HG02970 (cell line): ENCODE measurements at regions not wholly inside any gene's neighbourhood (a gene's known extent, or its start where the extent isn't known, plus 50 kb on each side); places are given as distances from the start of the nearest gene placed in this dataset.

ENCODE experiments used
- ATAC-seq: cut with Tn5 transposase; IDR thresholded peaks from one replicate; pipeline ENCODE4 v1.9.1; 2021; ENCODE audit warnings: mild to moderate bottlenecking, moderate library complexity, moderate number of reproducible peaks; ENCODE audit not compliant: unreplicated experiment, low FRiP score

DNA sequence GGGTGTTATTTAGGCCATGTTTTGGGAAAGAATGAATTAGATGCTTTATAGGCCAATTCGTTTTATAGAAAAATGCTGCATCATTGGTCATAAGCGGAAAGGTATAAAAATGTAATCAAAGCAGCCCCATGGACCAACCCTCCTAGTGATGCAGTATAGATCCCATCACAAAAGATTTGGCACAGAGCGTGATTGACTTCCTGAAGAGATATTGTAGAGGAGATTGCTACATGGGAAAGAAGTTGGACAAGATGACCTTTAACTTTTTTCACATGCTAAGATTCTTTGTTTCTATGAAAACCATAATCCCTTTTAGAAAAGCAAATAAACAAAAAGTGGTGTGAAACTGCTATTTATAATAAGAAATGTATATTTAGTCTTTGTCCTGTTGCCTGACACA, 136.5 kb upstream of the FNDC3A start:
- no peak for ATAC-seq

DNA sequence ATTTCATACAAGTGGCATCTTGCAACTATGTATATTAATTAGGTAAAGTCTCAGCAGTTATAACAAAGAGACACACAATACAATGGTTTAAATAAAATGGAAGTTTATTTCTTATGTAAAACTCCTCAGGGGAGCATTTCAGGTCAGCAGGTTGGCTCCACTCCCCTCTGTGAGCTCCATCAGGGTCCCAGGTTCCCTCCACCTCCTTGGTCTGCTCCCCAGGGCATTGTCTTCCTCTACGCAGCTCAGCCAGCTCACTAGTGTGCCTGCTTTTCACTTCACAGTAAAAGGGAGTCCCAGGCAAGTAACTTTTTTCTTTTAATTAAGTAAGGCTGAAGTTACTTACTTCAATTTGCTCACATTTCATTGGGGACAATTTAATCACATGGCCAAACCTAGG, 135.3 kb upstream of the FNDC3A start:
- no peak for ATAC-seq

GRCh38 chr13:48842316-48842715, 133.4 kb upstream of the FNDC3A start:
- no peak for ATAC-seq

- ATAC-seq = no peak
Observed at GRCh38 chr13:48843630-48844380, 131.9 kb upstream of the FNDC3A start.

GRCh38 chr13:48844676-48845075, 131.0 kb upstream of the FNDC3A start:
- no peak for ATAC-seq

GRCh38 chr13:48849515-48849914, 126.2 kb upstream of the FNDC3A start:
- no peak for ATAC-seq

GRCh38 chr13:48851707-48852106, 124.0 kb upstream of the FNDC3A start:
- ATAC-seq = no peak

DNA sequence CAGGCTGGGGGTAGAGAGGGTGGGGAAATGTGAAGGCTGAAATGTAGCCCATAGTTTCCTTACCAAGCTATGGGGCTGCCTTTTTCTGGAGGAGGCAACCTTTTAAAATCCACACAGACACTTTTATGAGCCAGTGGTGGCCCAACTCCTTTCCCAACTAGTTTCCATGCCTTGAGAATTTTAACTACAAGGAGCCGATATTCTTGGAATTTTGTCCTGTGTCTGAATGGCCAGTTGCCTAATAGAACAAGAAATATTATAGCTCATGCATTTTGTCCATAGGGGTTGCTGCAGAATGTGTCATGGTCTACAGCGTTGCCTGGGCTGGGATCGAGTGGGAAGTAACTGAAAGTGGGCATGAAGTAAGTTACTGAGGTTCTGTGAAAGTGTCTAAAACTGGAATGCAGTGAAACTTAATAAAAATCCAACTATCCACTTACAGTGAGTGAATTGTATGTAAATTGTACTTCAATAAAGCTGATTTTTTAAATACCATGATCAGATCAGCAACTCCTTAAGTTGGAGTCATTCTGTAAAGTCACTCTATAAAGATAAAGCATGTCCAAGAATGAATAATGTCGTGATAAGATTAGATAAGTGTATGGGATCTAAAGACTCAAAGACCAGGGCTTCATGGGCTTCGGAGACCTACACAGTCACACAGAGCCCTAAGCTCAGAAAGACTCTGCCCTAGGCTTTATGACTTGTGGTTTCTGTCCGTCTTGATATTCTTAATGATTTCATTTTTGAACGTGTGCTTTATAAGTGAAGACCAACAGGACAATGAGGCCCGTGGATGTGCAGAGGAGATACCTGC, 122.6 kb upstream of the FNDC3A start:
- ATAC-seq = no peak

GRCh38 chr13:48853728-48854102, 122.0 kb upstream of the FNDC3A start:
- ATAC-seq = no peak

- ATAC-seq = no peak
Observed at GRCh38 chr13:48857576-48857975, 118.1 kb upstream of the FNDC3A start.

GRCh38 chr13:48858122-48858902, 117.4 kb upstream of the FNDC3A start:
- ATAC-seq = no peak

DNA sequence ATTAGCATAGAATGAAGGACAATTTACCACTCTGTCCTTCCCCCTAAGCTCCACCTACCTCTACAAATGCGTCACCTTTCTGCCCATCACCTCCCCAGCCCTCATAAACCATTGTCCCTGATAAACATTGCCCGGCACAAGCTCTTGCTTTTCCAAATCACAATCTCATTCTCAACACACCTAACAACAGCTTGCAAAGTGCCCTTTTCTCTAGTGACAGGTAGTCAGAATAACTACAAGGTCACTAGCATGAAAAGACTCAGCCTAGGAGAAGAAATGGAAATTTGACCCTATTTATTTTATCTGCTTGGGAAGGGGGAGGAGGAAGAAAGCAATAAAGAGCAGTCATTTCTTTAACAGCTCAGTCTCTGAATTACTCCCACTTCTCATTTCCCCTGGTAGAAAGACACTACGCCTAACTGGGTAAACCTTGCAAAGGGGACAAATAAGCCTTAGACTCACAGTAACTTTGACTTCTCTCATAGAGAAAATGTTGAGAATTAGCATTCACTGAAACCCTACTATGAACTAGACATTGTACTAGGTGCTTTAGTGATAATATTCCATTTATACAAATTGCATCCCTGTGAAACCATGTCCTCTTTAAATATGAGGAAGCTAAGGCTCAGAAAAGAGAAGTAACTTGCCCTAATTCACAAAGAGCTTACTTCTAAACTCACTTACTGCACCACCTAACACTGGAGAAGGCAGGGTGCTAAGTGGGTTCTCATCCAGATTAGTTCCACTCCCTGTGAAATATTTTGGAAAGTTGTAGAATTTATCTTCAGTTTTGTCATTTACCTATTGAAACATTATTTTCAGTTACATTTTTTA, 116.2 kb upstream of the FNDC3A start:
- no peak for ATAC-seq

DNA sequence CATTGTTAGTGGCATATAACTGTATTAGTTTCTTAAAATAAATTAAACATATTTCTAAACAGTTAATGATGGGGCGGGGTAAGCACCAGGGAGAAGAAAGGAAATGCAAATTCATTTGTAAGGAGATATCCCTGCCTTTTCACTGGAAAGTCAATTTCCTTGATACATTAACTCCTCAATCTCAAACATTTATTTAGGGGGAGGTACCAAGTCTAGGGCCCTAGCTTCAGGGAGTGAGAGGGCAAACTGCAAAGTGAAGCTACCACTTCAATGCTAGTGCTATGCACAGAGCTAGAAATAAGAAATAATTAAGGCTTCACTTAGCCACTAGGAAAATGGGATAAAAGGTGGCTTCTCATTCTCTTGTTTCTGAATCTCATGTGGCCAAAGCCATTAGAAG, 115.3 kb upstream of the FNDC3A start:
- ATAC-seq = no peak

DNA sequence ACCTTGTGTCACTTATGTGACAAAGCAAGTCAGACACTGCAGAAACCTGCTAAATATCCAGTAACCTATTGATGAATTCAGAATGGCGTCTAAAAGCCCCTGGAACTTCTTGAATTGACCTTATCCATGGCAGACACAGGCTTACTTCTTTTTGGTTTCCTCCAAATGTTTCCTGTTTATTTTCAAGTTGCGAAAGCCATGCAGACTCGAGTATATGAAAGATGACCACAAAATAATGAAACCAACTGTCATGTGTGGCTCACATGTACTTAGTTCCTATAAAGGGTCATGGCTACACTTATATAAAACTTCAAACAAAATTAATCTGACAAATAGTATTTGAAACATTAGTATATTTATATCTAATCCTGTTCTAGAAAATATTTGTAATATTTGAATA, 113.1 kb upstream of the FNDC3A start:
- ATAC-seq = no peak

GRCh38 chr13:48864100-48864499, 111.6 kb upstream of the FNDC3A start:
- no peak for ATAC-seq

GRCh38 chr13:48866249-48866648, 109.5 kb upstream of the FNDC3A start:
- no peak for ATAC-seq

- no peak for ATAC-seq
Observed at GRCh38 chr13:48873081-48873480, 102.6 kb upstream of the FNDC3A start.

DNA sequence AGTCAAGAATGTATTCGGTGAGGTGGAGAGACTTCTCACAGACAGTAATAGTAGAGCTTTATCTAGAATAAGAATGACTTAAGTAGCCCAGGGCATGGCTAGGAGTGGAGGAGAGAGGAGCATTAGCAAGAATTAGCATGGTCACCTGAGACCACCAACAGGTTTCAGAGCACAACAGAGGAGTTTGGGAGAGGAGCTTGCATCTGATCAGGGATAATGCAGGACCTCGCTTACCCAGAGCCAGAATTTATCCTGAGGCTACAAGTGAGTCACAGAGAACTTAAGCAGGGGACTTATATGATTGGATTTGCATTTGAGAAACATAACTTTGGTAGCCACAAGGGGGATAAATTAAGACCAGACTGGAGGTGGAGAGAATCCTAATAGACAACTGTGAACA, 102.1 kb upstream of the FNDC3A start:
- no peak for ATAC-seq

DNA sequence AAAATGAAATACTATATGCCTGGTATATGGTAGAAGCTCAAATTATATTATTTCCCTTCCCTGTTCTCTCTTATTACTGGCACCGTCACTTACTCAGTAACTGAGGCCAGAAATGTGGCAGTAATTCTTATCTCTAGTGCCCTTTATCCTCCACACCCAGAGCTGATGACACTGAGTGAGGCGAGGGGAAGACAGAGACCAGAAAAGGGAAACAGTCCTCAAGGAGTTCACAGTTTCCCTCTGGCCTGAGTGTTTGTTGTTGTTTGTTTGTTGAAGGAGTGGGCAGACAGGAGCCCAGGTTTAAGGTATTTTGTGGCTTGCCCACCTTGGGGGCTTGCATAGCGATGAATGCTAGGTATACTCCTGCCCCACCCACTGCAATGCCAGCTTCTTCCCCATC, 101.5 kb upstream of the FNDC3A start:
- ATAC-seq = no peak

- ATAC-seq = no peak
Observed at GRCh38 chr13:48875047-48875446, 100.7 kb upstream of the FNDC3A start.
